Activated B cell treated with CpG ODN at 0.5 μM for 24 hours (primary cell): ENCODE measurements at regions not wholly inside any gene's neighbourhood (a gene's known extent, or its start where the extent isn't known, plus 50 kb on each side); places are given as distances from the start of the nearest gene placed in this dataset.

Experiments used
- ATAC-seq: fragments of 200-7000 bp; cut with Tn5 transposase; one replicate; pipeline ENCODE4 v1.10.0; 2021; ENCODE audit warnings: low read depth, mild to moderate bottlenecking, moderate library complexity
- CTCF ChIA-PET: fragments of 350-600 bp; sonication (Branson Sonifier 250); formaldehyde crosslinking; loops from one replicate; lab custom pipeline; 2021; ENCODE audit warnings: antibody characterized with exemption; lab: Charles Lee
- POLR2A ChIA-PET: fragments of 350-600 bp; sonication (Branson Sonifier 250); formaldehyde crosslinking; loops from one replicate; lab custom pipeline; 2021; ENCODE audit warnings: antibody characterized with exemption; lab: Charles Lee
- DNase-seq: peaks from one replicate; pipeline ENCODE4 v3.0.0; 2022
- H3K27ac Mint-ChIP-seq: one replicate; pipeline ENCODE4 v1.8.0; 2020; ENCODE audit warnings: mixed read lengths
- H3K27me3 Mint-ChIP-seq: one replicate; pipeline ENCODE4 v1.8.0; 2021; ENCODE audit warnings: mixed read lengths
- H3K36me3 Mint-ChIP-seq: one replicate; pipeline ENCODE4 v1.8.0; 2021; ENCODE audit warnings: low read depth, mixed read lengths
- H3K4me1 Mint-ChIP-seq: one replicate; pipeline ENCODE4 v1.8.0; 2021; ENCODE audit warnings: mixed read lengths
- H3K4me3 Mint-ChIP-seq: one replicate; pipeline ENCODE4 v1.8.0; 2020; ENCODE audit warnings: mild to moderate bottlenecking, mixed read lengths
- H3K9me3 Mint-ChIP-seq: one replicate; pipeline ENCODE4 v1.8.0; 2020; ENCODE audit warnings: mixed read lengths
- CTCF ChIP-seq: fragments of 200-600 bp; IDR thresholded peaks from one replicate; pipeline ENCODE4 v1.8.0; 2022; ENCODE audit warnings: antibody characterized with exemption, mild to moderate bottlenecking
- intact Hi-C: fragments of 100-400 bp; cut with micrococcal nuclease; formaldehyde crosslinking; loops from one replicate; pipeline ENCODE4 v1.15.1; 2024

GRCh38 chr3:14307656-14308302 is 94.6 kb upstream of the SLC6A6 start:
- Mint-ChIP-seq H3K27ac (no peak overlapping the region), H3K4me3 (no peak overlapping the region), H3K9me3 (no peaks in the 10 kb centered on the region), H3K27me3 (peaks cover 50% of the 10 kb centered on the region), H3K36me3 (no peaks in the 10 kb centered on the region), H3K4me1 (no peaks in the 10 kb centered on the region)
- ATAC-seq (no peak), DNase-seq (no peak)
- TF ChIP-seq CTCF, result no peak
- ChIA-PET CTCF (no interaction called here), POLR2A (no interaction called here)
- intact Hi-C loops, result no loop called here

- intact Hi-C loops, result no loop called here
- Mint-ChIP-seq H3K4me3 (no peak overlapping the region), H3K27ac (no peak overlapping the region), H3K36me3 (no peaks in the 10 kb centered on the region), H3K27me3 (peaks cover 38% of the 10 kb centered on the region), H3K9me3 (no peaks in the 10 kb centered on the region), H3K4me1 (no peaks in the 10 kb centered on the region)
- POLR2A ChIA-PET, result no interaction called here
- CTCF ChIA-PET, result no interaction called here
- ATAC-seq (no peak), DNase-seq (no peak)
- no peak for TF ChIP-seq CTCF
Measured at GRCh38 chr3:14311729-14312128, 90.7 kb upstream of the SLC6A6 start.

- ATAC-seq (no peak), DNase-seq (no peak)
- POLR2A ChIA-PET, result no interaction called here
- H3K4me1 Mint-ChIP-seq, result no peaks in the 10 kb centered on the region
- no peaks in the 10 kb centered on the region for H3K9me3 Mint-ChIP-seq
- H3K27ac Mint-ChIP-seq, result no peak overlapping the region
- CTCF ChIA-PET, result no interaction called here
- no peaks in the 10 kb centered on the region for H3K36me3 Mint-ChIP-seq
- TF ChIP-seq CTCF, result no peak
- no peak overlapping the region for H3K4me3 Mint-ChIP-seq
- intact Hi-C loops, result no loop called here
- peaks cover 35% of the 10 kb centered on the region for H3K27me3 Mint-ChIP-seq
Measured at GRCh38 chr3:14312375-14312774, 90.0 kb upstream of the SLC6A6 start.

- peaks cover 13% of the 10 kb centered on the region for H3K27me3 Mint-ChIP-seq
- peaks cover 7% of the 10 kb centered on the region for H3K9me3 Mint-ChIP-seq
- H3K27ac Mint-ChIP-seq, result no peak overlapping the region
- ATAC-seq (no peak), DNase-seq (no peak)
- peaks cover 3% of the 10 kb centered on the region for H3K4me1 Mint-ChIP-seq
- no peak overlapping the region for H3K4me3 Mint-ChIP-seq
- no peaks in the 10 kb centered on the region for H3K36me3 Mint-ChIP-seq
- intact Hi-C loops, result no loop called here
- CTCF ChIA-PET, result no interaction called here
- TF ChIP-seq CTCF, result no peak
- POLR2A ChIA-PET, result no interaction called here
Measured at GRCh38 chr3:14317057-14317553, 85.3 kb upstream of the SLC6A6 start.

GRCh38 chr3:14318646-14319045 is 83.8 kb upstream of the SLC6A6 start:
- intact Hi-C loops, result no loop called here
- Mint-ChIP-seq H3K36me3 (no peaks in the 10 kb centered on the region), H3K9me3 (peaks cover 7% of the 10 kb centered on the region), H3K4me3 (no peak overlapping the region), H3K27me3 (peaks cover 10% of the 10 kb centered on the region), H3K4me1 (peaks cover 3% of the 10 kb centered on the region), H3K27ac (no peak overlapping the region)
- no peak for TF ChIP-seq CTCF
- no peak for DNase-seq
- CTCF ChIA-PET, result no interaction called here
- POLR2A ChIA-PET, result no interaction called here
- no peak for ATAC-seq
